ENCODE measurements at regions not wholly inside any gene's neighbourhood (a gene's known extent, or its start where the extent isn't known, plus 50 kb on each side); places are given as distances from the start of the nearest gene placed in this dataset.

- TF ChIP-seq POLR2A (IDR thresholded peaks at IDR 0.05), result no peak
- TF ChIP-seq, protein P1, sequence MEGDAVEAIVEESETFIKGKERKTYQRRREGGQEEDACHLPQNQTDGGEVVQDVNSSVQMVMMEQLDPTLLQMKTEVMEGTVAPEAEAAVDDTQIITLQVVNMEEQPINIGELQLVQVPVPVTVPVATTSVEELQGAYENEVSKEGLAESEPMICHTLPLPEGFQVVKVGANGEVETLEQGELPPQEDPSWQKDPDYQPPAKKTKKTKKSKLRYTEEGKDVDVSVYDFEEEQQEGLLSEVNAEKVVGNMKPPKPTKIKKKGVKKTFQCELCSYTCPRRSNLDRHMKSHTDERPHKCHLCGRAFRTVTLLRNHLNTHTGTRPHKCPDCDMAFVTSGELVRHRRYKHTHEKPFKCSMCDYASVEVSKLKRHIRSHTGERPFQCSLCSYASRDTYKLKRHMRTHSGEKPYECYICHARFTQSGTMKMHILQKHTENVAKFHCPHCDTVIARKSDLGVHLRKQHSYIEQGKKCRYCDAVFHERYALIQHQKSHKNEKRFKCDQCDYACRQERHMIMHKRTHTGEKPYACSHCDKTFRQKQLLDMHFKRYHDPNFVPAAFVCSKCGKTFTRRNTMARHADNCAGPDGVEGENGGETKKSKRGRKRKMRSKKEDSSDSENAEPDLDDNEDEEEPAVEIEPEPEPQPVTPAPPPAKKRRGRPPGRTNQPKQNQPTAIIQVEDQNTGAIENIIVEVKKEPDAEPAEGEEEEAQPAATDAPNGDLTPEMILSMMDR (IDR thresholded peaks at IDR 0.05), result no peak
These were observed 164.5 kb upstream of the LMNTD1 start for GRCh38 chr12:25717552-25717951.
